ENCODE measurements at regions not wholly inside any gene's neighbourhood (a gene's known extent, or its start where the extent isn't known, plus 50 kb on each side); places are given as distances from the start of the nearest gene placed in this dataset.

GRCh38 chr2:191538334-191538903 is 139.5 kb upstream of the NABP1 start:
- TF ChIP-seq CTCF (IDR thresholded peaks at IDR 0.05; ENCODE audit: insufficient read depth, low read depth, low read length) (no peak), EZH2 (IDR thresholded peaks at IDR 0.05; ENCODE audit: insufficient read depth, low read length) (no peak)
